ENCODE measurements at regions not wholly inside any gene's neighbourhood (a gene's known extent, or its start where the extent isn't known, plus 50 kb on each side); places are given as distances from the start of the nearest gene placed in this dataset.

GRCh38 chr5:81817980-81818379, 67.1 kb upstream of the SSBP2 start:
- no peak overlapping the region for H2AFZ ChIP-seq (ENCODE audit: low read length)
- H4K20me1 ChIP-seq (ENCODE audit: insufficient read depth, low read length), result no peaks in the 10 kb centered on the region
- CTCF ChIA-PET (ENCODE audit: unreplicated experiment), result no interaction called here
- no peaks in the 10 kb centered on the region for H3K9me3 ChIP-seq (ENCODE audit: low read length)
- TF ChIP-seq CTCF (conservative IDR thresholded peaks at IDR 0.05; ENCODE audit: low read length) (no peak), EZH2phosphoT487 (IDR thresholded peaks at IDR 0.05; ENCODE audit: borderline replicate concordance, low read depth, low read length) (no peak)
- intact Hi-C loops (cut with micrococcal nuclease; ENCODE audit: unreplicated experiment), result no loop called here
- no TSS peak for BruUV-seq (replicated peaks)
- no peak overlapping the region for H3K4me2 ChIP-seq (ENCODE audit: low read length)
- H3K9me2 ChIP-seq (ENCODE audit: insufficient read depth, low read length), result no peaks in the 10 kb centered on the region
- no peaks in the 10 kb centered on the region for H3K36me3 ChIP-seq (ENCODE audit: insufficient read depth, low read length)
- H3K27ac ChIP-seq (ENCODE audit: low read depth, low read length, poor library complexity, severe bottlenecking), result no peak overlapping the region
- no peaks in the 10 kb centered on the region for H3K4me1 ChIP-seq (ENCODE audit: insufficient read depth, low read length, poor library complexity, severe bottlenecking)
- POLR2A ChIA-PET, result interaction anchor here (1.1 kb wide), 1 partner anchor 18 kb away, joined by 4 read pairs; no protein-coding TSS in a partner anchor
- no peaks in the 10 kb centered on the region for H3K79me2 ChIP-seq (ENCODE audit: insufficient read depth, low read depth, low read length)
- no peak for DNase-seq (ENCODE audit: low spot score)
- no peak overlapping the region for H3K4me3 ChIP-seq (ENCODE audit: low read depth, low read length, poor library complexity, severe bottlenecking)

GRCh38 chr5:81817086-81817485, 66.2 kb upstream of the SSBP2 start:
- BruUV-seq (replicated peaks), result no TSS peak
- intact Hi-C loops (cut with micrococcal nuclease; ENCODE audit: unreplicated experiment), result no loop called here

More at GRCh38 chr5:81817086-81817485, 66.2 kb upstream of the SSBP2 start:
- H3K4me2 ChIP-seq (ENCODE audit: low read length), result no peak overlapping the region
- no peaks in the 10 kb centered on the region for H3K9me2 ChIP-seq (ENCODE audit: insufficient read depth, low read length)
- no peaks in the 10 kb centered on the region for H3K79me2 ChIP-seq (ENCODE audit: insufficient read depth, low read depth, low read length)
- no peak for DNase-seq (ENCODE audit: low spot score)
- H3K4me3 ChIP-seq (ENCODE audit: low read depth, low read length, poor library complexity, severe bottlenecking), result no peak overlapping the region
- no peaks in the 10 kb centered on the region for H3K4me1 ChIP-seq (ENCODE audit: insufficient read depth, low read length, poor library complexity, severe bottlenecking)
- no peaks in the 10 kb centered on the region for H3K9me3 ChIP-seq (ENCODE audit: low read length)
- no peak overlapping the region for H3K27ac ChIP-seq (ENCODE audit: low read depth, low read length, poor library complexity, severe bottlenecking)
- no peaks in the 10 kb centered on the region for H3K36me3 ChIP-seq (ENCODE audit: insufficient read depth, low read length)
- ChIA-PET POLR2A (interaction anchor here (0.6 to 1.1 kb wide), 3 partner anchors 19 to 1725 kb away, joined by 3 to 6 read pairs (median 4); no protein-coding TSS in a partner anchor), CTCF (ENCODE audit: unreplicated experiment) (no interaction called here)
- no peak for TF ChIP-seq EZH2phosphoT487 (IDR thresholded peaks at IDR 0.05; ENCODE audit: borderline replicate concordance, low read depth, low read length)
- no peak for TF ChIP-seq CTCF (conservative IDR thresholded peaks at IDR 0.05; ENCODE audit: low read length)
- H2AFZ ChIP-seq (ENCODE audit: low read length), result no peak overlapping the region
- no peaks in the 10 kb centered on the region for H4K20me1 ChIP-seq (ENCODE audit: insufficient read depth, low read length)
